C4-2B (cell line): ENCODE measurements at regions not wholly inside any gene's neighbourhood (a gene's known extent, or its start where the extent isn't known, plus 50 kb on each side); places are given as distances from the start of the nearest gene placed in this dataset.
"Not testable (repeated sequence)": the region's sequence is repeated elsewhere in the genome, so short reads cannot be mapped to it uniquely, and the experiment has no call there.

Source experiments
- H3K27ac ChIP-seq: fragments of 450-650 bp; 2 replicates; pipeline ENCODE4 v1.5.1; 2017
- ZFX ChIP-seq: fragments of 450-650 bp; IDR thresholded peaks from 2 replicates; pipeline ENCODE4 v1.6.1; 2017
- TF ChIP-seq, protein P1 (sequence below): fragments of 450-650 bp; conservative IDR thresholded peaks from 2 replicates; pipeline ENCODE4 v1.5.1; 2017; ENCODE audit warnings: mild to moderate bottlenecking

DNA sequence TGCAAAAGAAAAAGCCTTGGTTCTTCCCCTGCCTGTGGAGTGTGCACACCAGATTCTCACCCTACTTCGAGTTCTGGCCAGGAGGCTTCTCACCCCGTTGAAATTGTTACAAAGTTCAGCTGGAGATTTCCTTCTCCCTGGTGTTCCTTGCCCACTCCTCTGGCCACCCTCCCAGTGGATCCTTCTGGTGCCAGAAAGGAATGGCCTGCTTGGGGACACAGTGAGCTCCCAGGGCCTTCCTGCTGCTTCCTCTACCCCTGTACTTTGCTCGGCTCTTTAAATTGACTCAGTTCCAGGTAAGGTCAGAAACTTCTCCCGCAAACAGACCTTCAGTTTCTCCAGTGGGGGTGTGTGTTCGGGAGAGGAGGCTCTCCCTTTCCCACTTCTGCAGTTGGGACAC, 140.1 kb upstream of the CFAP20DC start:
- H3K27ac ChIP-seq = 0 out of 2 replicates have a peak overlapping the region, but pooled peaks have one; percentile 2
- no peak for TF ChIP-seq ZFX
- TF ChIP-seq, protein P1, sequence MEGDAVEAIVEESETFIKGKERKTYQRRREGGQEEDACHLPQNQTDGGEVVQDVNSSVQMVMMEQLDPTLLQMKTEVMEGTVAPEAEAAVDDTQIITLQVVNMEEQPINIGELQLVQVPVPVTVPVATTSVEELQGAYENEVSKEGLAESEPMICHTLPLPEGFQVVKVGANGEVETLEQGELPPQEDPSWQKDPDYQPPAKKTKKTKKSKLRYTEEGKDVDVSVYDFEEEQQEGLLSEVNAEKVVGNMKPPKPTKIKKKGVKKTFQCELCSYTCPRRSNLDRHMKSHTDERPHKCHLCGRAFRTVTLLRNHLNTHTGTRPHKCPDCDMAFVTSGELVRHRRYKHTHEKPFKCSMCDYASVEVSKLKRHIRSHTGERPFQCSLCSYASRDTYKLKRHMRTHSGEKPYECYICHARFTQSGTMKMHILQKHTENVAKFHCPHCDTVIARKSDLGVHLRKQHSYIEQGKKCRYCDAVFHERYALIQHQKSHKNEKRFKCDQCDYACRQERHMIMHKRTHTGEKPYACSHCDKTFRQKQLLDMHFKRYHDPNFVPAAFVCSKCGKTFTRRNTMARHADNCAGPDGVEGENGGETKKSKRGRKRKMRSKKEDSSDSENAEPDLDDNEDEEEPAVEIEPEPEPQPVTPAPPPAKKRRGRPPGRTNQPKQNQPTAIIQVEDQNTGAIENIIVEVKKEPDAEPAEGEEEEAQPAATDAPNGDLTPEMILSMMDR = no peak

DNA sequence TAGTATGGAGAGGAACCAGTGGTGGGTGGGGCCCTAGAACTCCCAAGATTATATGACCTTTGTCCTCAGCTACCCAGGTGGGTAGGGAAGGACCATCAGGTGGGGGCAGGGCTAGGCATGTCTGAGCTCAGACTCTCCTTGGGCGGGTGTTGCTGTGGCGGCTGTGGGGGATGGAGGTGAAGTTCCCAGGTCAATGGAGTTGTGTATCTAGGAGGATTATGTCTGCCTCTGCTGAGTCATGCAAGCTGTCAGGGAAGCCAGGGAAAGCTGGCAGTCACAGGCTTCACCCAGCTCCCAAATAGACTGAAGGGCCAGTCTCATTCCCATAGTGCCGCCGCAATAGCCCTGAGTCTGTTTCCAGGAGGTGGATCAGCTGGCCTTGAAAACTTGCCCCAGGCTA, 139.7 kb upstream of the CFAP20DC start:
- 0 out of 2 replicates have a peak overlapping the region, but pooled peaks have one; percentile 2 for H3K27ac ChIP-seq
- TF ChIP-seq ZFX = no peak
- TF ChIP-seq, protein P1 = no peak

DNA sequence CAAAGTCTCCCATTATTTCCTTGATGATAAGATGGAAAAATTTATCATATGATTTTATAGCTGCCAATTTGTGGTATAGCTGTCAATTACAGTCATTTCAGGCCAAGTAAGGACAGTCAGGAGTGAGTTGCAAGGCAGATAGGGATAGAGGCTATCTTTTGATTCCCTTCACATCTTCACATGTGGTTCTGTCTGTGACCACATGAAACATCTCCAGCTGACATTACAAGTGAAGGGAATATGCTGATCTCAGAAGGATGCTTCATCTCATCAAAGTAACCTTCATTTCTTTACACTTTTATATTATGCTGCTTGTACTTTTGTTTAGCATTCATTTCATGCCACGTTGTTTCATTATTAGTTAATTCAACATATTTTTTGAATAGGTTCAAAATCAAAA, 136.9 kb upstream of the CFAP20DC start:
- no peak for TF ChIP-seq ZFX
- TF ChIP-seq, protein P1 = no peak

DNA sequence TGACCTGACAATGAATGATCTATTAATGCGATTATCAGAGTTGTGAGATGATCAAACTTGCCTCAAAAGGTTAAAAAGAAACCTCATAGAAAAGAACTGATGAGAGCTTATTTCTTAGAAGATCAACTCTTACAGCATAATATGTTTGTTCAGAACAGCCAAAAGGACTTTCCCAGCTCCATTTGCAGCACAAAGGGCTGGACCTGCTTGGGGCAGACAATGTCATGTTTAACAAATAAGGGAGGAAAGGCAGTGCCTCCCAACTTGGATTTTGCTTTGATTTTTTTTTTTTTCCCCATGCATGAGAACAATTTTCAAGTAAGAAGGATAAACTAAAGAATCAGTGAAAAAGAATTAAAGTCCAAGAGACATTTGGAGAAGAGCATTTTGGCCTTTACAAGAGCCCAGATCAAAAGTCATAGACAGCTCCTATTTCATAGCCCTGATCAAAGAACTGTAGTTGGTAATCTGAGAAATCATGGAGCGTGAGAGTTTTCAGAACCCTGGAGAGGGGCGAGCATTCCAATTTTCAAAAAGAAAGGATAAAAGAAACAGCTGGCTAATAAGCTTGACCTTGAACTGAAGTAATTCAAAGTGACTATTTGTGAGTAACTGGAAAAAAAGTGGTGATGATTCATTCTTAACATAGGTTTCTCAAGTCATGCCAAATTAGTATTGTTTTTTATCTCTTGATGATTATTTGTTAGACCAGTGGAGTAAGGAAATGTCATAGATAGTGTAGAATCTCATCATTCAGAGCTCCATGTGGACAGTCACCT, 136.0 kb upstream of the CFAP20DC start:
- TF ChIP-seq ZFX = no peak
- TF ChIP-seq, protein P1 = no peak

More for the DNA sequence above, 136.9 kb upstream of the CFAP20DC start:
- H3K27ac ChIP-seq = no peak overlapping the region

DNA sequence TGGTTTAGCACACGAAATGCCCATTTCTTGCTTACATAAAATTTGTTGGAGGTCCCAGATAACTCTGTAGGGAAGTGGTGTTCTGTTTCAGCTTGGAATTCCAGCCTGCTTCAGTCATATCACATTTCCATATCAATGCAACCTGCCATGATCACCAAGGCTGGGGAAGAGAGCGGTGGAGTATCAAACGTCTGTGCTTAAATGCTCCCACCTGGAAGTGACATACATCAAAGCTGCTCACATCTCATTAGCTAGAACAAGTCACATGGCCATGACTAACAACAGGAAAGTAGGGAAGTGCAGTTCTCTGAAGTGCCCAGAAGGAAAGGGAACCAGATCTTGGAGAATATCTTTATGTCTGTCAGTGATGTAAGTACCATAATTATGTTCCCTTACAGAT, 130.2 kb upstream of the CFAP20DC start:
- no peak overlapping the region for H3K27ac ChIP-seq
- no peak for TF ChIP-seq ZFX
- TF ChIP-seq, protein P1 = no peak

More for the DNA sequence above, 136.0 kb upstream of the CFAP20DC start:
- H3K27ac ChIP-seq = no peak overlapping the region

DNA sequence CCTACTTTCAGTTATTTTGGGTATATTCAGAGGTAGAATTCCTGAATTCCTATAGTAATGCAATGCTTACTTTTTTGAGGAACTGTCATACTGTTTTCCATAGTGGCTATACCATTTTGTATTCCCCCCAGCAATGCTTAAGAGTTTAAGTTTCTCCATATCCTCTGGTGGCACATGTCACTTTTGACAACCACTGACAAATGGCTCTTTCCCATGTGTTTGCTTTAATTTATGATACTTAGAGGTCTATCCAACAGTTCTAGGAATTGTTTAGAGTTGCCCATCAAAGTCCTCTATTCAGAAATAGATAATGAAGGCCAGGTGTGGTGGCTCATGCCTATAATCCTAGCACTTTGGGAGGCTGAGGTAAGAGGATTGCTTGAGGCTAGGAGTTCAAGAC, 128.9 kb upstream of the CFAP20DC start:
- no peak for TF ChIP-seq ZFX
- TF ChIP-seq, protein P1 = no peak
- no peak overlapping the region for H3K27ac ChIP-seq

DNA sequence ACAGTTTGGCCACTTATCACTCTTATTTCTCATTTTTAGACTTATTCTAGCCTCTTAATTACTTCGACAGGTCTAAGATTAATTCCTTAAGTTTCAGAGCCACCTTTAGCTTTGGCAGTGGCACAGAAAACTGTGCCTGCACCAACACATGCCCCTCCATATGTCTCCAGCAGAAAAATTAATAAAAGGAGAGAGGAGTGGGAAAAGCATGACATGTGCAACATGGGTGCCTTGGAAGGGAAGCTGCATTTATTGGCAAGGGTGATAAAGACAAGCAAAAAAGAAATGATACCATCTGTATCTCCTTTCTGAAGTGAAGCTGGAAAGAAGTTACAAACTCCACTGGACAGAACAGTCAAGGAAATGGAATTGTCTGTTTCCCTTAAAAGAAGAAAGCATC, 121.7 kb upstream of the CFAP20DC start:
- TF ChIP-seq ZFX = no peak
- TF ChIP-seq, protein P1 = no peak
- H3K27ac ChIP-seq = no peak overlapping the region

DNA sequence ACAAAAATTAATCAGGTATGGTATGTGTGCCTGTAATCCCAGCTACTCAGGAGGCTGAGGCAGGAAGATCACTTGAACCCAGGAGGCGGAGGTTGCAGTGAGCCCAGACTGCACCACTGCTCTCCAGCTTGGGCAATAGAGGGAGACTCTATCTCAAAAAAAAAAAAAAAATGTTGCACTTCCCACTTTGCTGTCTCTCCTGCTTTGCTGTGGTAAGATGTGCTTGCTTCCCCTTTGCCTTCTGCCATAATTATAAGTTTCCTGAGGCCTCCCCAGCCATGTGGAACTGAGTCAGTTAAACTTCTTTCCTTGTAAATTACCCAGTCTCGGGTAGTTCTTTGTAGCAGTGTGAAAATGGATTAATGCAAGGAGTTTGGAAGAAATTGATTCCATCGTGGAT, 120.3 kb upstream of the CFAP20DC start:
- not testable (repeated sequence) for H3K27ac ChIP-seq
